GM18870 (cell line): ENCODE measurements at regions not wholly inside any gene's neighbourhood (a gene's known extent, or its start where the extent isn't known, plus 50 kb on each side); places are given as distances from the start of the nearest gene placed in this dataset.
"Not testable (repeated sequence)": the region's sequence is repeated elsewhere in the genome, so short reads cannot be mapped to it uniquely, and the experiment has no call there.

Experiments used
- ATAC-seq: cut with Tn5 transposase; IDR thresholded peaks from one replicate; pipeline ENCODE4 v1.9.1; 2021; ENCODE audit warnings: moderate library complexity; ENCODE audit not compliant: unreplicated experiment

GRCh38 chr5:84961193-84961592 lies 576.5 kb upstream of the EDIL3 start:
- ATAC-seq = no peak

DNA sequence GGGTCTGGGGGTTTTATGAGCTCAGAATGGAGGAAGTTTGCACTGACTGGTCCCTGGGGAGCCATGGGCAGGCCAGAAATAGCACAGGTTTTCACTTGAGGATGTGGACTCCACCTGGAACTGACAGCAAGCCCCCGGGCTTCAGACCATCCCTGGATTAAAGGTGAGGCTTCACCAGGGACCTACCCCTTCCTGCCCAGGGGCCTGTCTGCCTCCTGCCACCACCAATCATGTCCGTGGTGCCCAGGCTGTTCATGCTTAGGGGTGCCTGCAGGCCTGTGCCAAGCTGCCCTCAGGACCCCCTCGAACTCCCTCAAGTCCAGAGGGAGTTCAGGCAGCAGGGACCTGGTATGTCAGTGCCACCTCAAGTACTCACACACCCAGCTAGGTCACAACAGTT lies 577.2 kb upstream of the EDIL3 start:
- no peak for ATAC-seq

DNA sequence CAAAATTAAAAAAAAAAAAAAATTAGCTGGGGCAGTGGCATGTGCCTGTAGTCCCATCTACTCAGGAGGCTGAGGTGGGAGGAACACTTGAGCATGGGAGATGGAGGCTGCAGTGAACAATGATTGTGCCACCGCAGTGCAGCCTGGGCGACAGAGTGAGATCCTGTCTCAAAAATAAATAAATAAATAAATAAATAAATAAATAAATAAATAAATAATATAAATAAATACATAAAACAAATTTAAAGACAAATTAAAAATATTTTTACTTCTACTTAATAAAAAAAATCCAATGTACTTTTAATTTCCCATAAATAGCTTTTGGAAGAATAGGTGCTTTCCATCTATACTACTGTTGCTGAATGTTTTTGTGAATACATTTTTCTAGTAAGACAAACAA lies 598.4 kb upstream of the EDIL3 start:
- no peak for ATAC-seq

DNA sequence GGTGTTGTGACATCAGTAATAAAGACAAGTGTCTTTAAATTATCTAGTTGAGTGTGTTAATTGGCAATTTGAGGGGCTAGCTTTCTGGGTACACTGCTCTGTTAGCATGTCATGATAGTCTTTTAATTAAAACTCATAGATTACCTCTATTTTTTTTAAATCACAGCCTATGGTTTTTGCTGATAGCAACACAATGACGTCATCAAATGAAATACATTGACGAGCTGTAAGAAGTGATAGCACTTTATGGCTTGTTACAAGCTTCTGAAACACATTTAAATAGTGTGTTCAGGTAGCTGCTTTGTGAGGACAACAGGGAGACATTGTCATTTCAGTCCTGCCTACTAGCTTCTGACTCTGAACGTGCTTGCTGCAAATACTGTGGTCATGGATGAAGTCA lies 600.5 kb upstream of the EDIL3 start:
- ATAC-seq = no peak

GRCh38 chr5:84986688-84987087 lies 602.0 kb upstream of the EDIL3 start:
- ATAC-seq = no peak

DNA sequence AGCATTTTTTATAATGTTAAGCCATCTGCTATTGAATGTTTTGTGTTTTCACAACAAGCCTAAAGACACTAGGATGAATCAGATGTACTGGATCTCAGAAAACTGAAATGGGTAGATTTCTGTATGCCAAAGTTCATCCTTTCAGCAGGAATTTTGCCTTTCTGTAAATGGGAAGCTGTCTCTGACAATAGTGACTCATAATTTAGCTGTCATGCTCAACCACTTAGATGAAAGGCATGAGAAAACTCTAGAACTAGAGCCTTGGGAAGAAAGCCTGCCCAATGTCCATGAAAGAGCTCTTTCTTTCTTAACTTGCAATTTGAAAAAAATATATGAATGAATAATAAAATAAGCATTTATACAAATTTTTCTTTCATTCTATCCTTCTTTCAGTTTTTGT lies 616.0 kb upstream of the EDIL3 start:
- ATAC-seq = no peak

DNA sequence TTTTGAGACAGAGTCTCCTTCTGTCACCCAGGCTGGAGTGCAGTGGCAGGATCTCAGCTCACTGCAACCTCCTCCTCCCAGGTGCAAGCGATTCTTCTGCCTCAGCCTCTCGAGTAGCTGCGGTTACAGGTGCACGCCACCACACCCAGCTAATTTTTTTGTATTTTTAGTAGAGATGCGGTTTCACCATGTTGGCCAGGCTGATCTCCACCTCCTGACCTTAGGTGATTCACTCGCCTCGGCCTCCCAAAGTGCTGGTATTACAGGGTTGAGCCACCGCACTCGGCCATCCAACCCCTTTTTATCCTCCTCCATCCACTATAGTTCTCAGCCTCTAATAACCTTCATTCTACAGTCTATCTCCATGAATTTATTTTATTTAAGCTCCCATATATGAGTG lies 617.3 kb upstream of the EDIL3 start:
- not testable (repeated sequence) for ATAC-seq

GRCh38 chr5:85010014-85010562 lies 625.4 kb upstream of the EDIL3 start:
- no peak for ATAC-seq

DNA sequence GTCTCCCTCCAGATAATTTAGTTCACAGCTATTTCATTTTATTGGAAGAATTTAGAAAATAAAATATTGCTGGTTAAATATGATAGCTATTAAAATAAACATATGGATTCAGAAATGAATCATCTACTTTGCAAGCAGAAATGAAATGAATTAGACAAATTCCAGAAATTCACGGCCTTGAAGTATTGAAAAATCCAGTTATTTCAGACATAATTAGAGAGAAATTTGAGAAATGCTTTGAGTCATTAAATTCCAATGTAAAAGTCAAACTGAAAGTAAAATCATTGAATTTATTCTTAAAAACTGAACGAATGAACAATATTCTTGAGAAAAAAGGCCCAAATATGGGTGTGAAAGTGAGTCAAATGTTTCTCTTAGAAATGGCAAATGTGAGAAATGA lies 632.6 kb upstream of the EDIL3 start:
- ATAC-seq = no peak

- no peak for ATAC-seq
These were observed 645.8 kb upstream of the EDIL3 start for GRCh38 chr5:85030316-85031084.

- no peak for ATAC-seq
These were observed 664.3 kb upstream of the EDIL3 start for GRCh38 chr5:85049020-85049419.

GRCh38 chr5:85052826-85053225 lies 668.1 kb upstream of the EDIL3 start:
- ATAC-seq = no peak

DNA sequence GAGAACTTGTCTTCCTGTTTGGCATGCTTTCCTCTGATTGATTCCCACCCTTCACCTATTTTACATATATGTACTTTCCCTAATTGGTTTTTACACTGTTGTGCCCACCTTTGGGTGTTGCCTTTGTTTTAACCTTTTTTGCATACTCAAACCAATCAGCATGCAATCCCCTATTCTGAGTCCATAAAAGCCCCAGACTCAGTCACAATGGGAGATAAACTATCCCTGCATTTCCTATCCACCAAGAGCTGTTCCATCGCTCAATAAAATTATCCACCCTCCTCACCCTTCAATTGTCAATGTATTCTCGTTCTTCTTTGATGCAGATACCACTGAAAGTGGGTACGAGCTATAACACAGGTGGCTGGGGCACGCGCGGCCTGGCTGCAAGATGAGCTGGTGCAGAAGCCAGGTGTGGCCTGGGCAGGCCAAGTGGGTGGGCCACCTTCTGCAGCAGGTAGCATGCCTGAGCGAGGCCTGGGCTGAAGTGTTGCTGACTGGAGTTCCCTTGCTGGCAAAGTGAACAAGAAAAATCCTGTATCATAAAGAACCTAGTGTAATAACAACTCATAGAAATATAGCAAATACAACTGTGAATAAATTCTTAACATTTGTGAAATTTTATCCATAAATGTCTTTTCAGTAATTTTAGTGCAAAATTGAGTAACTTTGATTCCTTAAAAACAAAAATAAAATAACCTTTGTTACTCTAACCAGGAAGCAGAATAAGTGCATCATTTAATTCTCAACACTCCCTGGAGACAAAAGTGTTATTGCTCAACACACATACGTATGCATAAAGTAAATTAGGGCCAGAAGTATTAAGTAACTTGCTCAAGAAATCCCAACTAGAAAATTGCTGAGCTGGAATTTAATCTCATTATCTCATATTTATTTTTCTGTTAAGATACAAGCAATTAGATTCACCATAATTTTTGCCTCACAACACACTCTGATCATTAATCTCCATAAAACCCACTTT lies 685.3 kb upstream of the EDIL3 start:
- no peak for ATAC-seq

GRCh38 chr5:85077581-85077980 lies 692.9 kb upstream of the EDIL3 start:
- ATAC-seq = no peak

DNA sequence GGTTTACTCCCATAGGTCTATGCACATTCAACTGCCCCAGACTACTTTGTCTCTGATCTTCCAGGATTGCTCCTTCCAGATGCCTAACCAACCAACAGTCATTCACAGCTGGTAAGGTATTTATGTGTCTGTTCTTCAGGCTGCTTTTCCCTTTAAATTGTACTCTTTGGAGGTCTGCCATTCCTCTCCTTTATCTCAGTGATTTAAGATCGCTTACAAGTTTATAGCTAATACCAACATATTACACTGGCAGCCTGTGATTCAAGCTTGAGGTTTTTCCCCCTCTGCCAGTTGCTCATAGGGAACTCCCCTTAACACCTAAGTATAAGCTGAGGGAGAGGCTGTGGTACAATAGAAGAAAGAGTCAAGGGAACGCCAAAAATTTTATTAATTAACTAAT lies 711.7 kb upstream of the EDIL3 start:
- ATAC-seq = no peak

- ATAC-seq = no peak
These were observed 723.8 kb upstream of the EDIL3 start for GRCh38 chr5:85108471-85108870.

DNA sequence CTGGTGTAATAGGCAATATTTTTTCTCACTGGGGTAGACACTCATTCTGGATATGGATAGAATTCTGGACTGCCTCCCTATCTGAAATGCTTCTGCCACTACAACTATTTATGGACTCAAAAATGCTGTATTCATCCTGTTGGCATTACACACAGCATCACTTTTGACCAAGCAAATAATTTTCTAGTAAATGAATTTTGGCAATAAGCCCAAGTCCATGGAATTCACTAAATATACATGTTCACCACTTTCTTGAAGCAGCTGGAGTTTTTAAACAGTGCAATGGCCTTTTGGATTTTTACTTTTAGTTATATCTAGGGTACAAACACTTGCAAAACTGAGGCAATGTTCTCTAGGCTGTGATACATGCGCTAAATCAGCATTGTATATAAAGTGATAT lies 724.9 kb upstream of the EDIL3 start:
- no peak for ATAC-seq

DNA sequence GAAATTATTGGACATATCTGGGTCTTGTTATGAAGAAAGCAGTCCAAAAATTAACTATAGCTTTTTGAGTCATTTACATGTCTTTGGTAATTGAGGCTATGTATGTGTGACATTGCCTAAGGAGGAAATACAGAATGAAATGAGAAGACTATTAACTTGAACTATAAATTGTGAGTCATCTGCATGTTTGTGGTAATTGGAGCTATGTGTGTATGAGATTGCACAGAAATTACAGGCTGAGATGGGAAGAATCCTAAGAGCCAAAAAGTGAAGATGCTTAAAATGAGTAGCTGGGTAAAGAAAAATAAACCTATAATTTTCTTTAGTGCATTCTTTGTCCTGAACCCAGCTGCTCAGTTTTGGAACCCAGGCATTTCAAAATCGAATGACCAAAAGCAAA lies 747.6 kb upstream of the EDIL3 start:
- ATAC-seq = no peak

DNA sequence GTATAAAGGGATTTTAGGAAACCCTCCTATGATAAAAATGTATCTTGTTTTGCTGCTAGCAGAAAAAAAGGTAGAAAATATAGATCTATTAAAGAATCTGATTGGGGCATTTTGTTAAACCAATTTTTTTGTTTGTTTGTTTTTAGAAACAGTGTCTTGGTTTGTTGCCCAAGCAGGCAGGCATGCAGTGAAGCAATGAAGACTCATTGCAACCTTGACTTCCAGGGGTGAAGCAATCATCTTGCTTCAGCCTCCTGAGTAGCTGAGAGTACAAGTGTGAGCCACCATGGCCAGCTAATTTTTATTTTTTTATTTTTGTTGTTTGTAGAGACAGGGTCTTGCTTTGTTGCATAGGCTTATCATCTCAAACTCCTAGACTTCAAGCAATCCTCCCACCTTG lies 755.8 kb upstream of the EDIL3 start:
- no peak for ATAC-seq

DNA sequence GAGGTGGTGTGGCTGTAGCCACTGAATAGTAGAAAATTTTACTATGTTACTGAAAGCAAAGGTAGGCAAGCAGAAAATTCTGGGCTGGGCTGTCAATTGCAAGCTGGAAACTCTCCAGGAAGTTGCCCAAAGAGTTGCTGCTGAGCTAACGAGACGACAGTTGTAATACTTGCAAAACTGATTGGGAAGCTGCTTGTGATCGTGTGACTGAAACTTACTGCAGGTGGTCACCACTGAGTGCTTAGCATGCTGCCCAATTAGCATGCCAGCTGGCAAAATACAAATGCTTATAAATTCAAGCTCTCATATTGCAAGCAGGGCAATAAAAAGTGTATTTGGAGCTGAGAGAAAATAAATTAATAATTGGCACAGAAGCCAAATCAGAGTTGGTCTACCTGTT lies 758.5 kb upstream of the EDIL3 start:
- no peak for ATAC-seq

DNA sequence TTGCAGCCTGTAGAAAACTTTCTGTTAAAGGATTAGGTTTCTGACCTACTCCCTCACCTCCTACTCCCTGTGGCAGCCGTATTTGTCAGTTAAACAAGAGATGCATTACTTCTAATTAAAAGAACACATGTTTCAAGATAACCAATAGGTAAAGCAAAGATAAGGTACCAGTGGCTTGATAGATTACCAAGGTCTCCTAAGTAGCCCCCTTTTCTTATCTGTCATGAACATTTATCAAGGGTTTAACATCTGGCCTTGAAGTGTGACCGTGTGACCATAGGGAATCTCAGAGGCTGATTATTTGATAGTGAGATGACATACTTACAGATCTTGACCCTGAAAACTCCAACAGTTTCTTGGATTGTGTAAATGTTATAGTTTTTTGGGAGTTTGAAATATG lies 764.0 kb upstream of the EDIL3 start:
- ATAC-seq = no peak

DNA sequence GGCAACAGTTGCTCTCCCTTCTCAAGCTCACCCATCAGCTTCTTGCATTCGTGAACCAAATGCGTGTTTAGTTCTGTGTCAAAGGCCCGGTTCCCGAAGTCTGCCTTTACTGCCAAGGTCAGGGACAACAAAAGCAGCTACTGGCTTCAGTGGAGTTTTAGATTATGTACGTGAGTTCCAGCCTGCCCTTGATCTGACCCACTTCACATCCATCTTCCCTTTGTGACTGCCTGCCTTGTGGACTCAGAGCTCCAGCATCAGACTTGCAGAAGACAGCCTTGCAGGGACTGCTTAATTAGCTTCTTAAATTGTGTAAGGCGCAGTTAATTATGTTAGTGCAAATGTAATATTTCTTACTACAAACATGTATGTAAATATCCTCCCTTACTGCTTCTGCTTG lies 774.7 kb upstream of the EDIL3 start:
- ATAC-seq = no peak
